A673 (cell line): ENCODE measurements at regions not wholly inside any gene's neighbourhood (a gene's known extent, or its start where the extent isn't known, plus 50 kb on each side); places are given as distances from the start of the nearest gene placed in this dataset.

ENCODE experiments used
- CTCF ChIP-seq: fragments of 300-800, 200-600 bp; sonication (generic); conservative IDR thresholded peaks from 2 replicates; pipeline ENCODE4 v1.5.1; 2017; ENCODE audit warnings: low read depth, mild to moderate bottlenecking, antibody characterized with exemption, low read length, moderate library complexity, mixed read lengths
- EZH2 ChIP-seq: fragments of 200-600 bp; sonication (generic); IDR thresholded peaks from 2 replicates; pipeline ENCODE4 v1.6.1; 2017; ENCODE audit warnings: borderline replicate concordance, low read depth, mild to moderate bottlenecking, mixed read lengths, antibody characterized with exemption, low read length; ENCODE audit not compliant: poor library complexity, severe bottlenecking

GRCh38 chr1:67558449-67559193 is 126.4 kb upstream of the GADD45A start:
- TF ChIP-seq CTCF (no peak), EZH2 (no peak)
